HuH-7 (cell line): ENCODE measurements at regions not wholly inside any gene's neighbourhood (a gene's known extent, or its start where the extent isn't known, plus 50 kb on each side); places are given as distances from the start of the nearest gene placed in this dataset.
"Not testable (repeated sequence)": the region's sequence is repeated elsewhere in the genome, so short reads cannot be mapped to it uniquely, and the experiment has no call there.

ENCODE experiments used
- DNase-seq: peaks from one replicate; pipeline ENCODE4 v3.0.0; 2011; ENCODE audit warnings: low spot score

DNA sequence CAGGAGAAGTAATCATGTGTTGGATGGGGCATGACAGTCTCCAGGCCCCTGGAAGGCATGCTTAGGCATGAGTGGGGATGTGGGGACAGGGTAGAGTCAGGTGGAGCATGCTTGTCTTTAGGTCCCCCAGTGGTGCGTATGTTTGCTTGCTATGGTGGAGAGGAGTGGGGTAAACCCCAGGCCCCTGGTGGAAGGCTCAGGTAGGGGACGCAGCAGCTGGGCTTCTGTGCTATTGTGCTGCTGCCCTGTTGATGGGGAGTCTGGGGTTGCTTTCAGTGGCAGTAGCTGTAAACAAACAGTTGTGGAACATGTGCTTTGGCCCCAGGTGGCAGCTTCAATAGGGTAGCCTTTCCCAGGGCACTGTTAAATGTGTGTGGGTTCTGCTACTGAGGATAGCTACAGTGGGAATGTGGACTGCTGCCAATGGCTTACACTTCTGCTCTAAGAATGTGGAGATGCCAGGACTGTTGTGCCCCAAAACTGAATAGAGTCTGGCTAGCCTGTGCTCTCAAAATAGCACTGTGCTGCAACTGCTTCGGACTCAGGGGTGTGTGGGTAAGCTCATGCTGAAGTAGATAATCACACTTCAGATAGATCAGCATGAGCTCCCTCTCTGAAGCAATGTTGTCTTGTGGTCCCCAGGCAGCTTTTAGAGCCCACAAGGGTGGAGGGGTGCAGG, 1257.3 kb downstream of the DIAPH3 start:
- no peak for DNase-seq

- no peak for DNase-seq
These were observed 1256.4 kb downstream of the DIAPH3 start for GRCh38 chr13:58907347-58907746.

DNA sequence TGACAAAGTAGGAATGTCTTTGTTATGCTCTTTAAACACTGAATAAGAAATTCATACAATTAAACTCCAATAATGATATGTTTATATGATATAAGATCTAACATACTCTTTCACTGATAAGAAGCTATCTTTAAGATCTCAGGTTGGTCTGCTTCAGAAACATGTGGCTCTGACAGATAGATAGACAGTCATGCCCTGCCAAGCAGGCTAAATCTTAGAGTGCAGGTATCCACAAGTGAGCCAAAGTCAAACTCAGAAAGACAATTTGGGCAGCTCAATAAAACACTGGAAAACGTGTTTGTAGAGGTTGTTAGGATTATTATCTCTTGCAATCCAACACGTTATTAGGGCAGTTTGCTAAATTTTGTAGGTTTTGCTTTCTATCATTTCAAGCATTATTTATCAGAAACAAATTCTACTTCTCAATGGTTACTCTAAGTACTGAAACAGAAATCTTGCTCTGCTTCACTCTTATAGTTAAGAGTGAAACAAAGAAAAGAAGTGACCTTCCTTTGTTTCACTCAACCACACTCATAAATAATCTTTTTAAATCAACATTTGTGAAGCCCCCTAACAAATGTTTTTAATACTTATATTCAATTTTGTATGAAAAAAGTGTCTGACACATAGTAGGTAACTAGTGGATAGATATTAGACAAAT, 1255.6 kb downstream of the DIAPH3 start:
- no peak for DNase-seq

GRCh38 chr13:58919551-58919950, 1244.2 kb downstream of the DIAPH3 start:
- DNase-seq: no peak

- no peak for DNase-seq
These were observed 1242.6 kb downstream of the DIAPH3 start for GRCh38 chr13:58921129-58921528.

DNA sequence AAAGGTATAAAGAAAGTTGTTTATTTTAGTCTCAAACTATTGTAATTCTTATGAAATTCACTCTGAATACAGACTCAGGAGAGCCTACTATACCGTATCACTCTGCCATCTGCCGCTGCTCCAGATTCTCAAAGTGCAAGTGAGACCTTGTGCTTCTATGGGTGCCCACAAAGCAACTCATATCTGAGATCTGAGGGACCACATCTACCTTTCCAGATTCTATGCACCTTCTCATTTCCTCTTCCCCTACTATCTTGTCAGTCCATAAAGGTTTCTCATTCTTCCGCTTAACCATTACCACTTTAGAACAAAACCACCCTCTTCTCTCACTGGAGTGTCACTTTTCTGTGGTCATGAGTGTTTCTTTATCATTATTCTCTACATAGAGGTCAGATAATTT, 1236.9 kb downstream of the DIAPH3 start:
- no peak for DNase-seq

DNA sequence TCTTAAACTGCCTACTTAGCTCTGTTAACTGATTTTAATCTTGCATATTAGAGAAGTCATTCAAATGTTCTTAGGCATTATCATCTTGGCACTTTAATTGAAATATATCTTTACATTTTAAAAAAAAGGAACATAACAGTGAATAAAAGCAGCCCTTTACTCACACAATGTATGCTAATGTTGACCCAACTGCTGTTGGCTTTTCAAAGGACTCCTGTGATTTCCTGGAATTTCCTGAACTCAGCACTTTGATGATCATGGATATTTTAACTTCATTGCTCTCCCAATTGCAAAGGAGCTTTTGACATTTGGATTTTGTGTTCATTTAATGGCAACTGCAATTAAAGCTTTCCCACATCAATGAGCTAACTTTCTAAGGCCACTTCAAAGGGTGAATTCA, 1230.3 kb downstream of the DIAPH3 start:
- DNase-seq: no peak

DNA sequence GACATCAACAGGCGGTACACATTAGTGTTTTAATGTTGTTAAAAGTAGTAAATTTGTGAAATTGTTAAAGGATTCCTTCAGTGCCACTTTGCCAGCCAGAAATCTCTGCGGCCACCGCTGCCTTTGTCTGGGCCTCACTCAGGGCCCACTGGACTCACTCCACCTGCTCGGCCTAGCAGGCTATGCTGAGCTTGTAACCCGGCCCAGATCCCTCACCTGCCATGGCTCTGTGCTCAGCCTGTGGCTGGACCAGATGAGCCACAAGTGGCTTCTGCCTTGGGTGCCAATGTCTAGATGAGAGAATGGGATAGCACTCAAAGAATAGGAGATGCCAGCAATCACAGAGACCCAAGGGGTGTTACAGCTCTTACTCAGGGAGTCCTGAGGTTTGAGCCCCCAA, 1228.0 kb downstream of the DIAPH3 start:
- DNase-seq: no peak

DNA sequence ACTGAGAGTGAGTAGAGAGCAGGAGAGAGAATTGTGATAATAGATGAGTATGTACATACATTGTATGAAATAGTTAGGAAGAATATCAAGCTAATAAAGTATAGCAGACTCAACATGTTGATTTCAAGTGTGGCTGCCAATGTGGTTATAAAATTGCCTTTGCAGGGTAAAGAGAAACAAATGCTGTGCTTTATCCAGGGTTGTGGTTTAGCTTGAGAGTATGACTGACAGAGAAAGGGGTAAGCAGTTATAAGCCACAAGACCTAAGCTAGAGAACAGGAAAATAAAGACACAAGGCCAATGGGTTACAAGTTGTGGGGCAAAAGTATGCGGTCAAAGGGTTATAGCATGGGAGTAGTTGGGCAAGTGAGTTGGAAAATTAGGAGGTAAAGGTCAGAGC, 1217.5 kb downstream of the DIAPH3 start:
- no peak for DNase-seq

GRCh38 chr13:58949646-58950045, 1214.1 kb downstream of the DIAPH3 start:
- DNase-seq: no peak

DNA sequence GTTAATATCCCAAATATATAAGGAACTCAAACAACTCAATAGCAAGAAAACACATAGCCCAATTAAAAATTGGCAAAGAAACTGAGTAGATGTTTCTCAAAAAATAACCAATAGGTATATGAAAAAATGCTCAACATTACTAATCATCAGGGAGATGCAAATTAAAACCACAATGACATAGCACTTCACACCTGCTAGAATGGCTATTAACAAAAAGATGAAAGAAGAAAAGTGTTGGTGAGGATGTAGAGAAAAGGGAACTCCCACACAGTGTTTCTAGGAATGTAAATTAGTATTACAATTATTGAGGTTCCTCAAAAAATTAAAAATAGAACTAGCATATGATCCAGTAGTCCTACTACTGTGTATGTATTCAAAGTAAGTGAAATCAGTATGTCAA, 1212.8 kb downstream of the DIAPH3 start:
- no peak for DNase-seq

DNA sequence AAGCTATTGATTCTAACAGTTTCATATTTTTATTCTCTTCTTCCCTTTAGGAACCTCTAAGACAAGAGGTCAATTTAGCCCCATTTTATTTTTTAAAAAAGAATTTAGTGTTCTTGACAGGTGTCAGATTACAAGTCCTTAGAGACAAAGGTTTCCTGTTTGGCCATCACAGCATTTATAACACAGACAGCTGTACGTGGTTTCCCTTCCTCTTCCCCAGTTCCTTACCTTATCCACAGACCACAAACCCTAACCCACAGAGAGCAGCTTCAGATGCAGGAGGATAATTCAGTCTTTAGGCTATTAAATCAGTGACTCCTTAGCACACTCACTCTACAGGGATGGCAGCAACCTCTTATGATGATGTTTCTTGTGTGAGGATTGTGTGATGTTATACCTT, 1210.1 kb downstream of the DIAPH3 start:
- no peak for DNase-seq

- no peak for DNase-seq
These were observed 1208.0 kb downstream of the DIAPH3 start for GRCh38 chr13:58955546-58956385.

- not testable (repeated sequence) for DNase-seq
These were observed 1205.6 kb downstream of the DIAPH3 start for GRCh38 chr13:58958097-58958496.

- DNase-seq: no peak
These were observed 1202.8 kb downstream of the DIAPH3 start for GRCh38 chr13:58960888-58961287.

DNA sequence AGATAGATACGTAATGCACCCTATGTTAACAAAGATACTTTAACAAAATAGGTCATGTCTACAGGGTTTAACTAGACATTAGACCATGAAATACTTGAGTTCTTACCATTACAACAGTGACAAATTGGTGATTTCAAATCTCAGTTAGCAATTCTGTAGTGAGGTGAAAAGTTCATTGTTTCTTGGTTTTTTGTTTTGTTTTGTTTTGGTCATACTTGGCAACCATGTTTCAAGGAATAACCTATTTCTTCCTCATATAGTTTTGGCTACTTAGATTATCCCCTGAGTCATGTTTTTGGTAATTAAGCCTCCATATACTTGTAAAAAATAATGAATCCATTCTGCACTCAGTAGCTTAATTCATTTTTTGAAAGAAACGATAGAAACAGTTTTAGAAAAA, 1200.4 kb downstream of the DIAPH3 start:
- DNase-seq: no peak

GRCh38 chr13:58964048-58964447, 1199.7 kb downstream of the DIAPH3 start:
- no peak for DNase-seq

GRCh38 chr13:58977085-58977484, 1186.6 kb downstream of the DIAPH3 start:
- no peak for DNase-seq

GRCh38 chr13:58978331-58978730, 1185.4 kb downstream of the DIAPH3 start:
- DNase-seq: no peak

- no peak for DNase-seq
These were observed 1183.9 kb downstream of the DIAPH3 start for GRCh38 chr13:58979851-58980250.

DNA sequence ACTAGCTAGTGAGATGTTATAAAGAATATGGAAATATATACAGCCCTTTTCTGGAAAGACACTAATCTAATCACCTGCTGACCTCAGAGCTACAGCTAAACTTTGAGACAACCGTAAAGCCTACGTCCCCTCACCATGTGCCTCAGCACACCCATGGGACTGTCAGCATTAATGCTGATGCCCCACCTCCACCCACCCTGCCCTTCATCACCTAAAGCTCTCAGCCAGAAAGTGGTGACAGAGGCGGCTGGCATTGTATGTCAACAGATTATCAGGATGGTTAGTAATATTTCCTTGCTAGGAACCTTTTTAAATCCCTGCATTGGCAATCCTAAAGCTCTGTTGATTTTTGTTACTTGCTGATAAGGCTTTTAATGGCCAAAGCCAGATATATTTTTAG, 1177.9 kb downstream of the DIAPH3 start:
- no peak for DNase-seq

DNA sequence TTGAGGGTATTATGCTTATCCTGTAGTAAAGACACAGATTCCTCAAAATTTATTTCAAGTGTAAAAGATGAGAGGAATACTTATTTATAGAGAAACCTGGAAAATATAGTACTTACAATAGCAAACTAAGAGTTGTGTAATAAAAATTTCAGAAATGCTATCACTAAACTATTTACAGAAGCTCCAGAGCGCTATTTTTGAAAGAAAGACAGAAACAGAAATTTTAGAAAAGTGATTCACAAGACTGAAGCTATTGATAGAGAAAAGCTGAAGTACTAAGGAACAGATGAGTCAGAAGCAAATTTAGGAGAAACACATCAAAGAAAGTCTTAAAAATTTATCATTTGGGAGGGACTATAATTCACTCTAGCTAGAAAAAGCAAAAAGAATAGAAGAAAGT, 1174.2 kb downstream of the DIAPH3 start:
- no peak for DNase-seq

DNA sequence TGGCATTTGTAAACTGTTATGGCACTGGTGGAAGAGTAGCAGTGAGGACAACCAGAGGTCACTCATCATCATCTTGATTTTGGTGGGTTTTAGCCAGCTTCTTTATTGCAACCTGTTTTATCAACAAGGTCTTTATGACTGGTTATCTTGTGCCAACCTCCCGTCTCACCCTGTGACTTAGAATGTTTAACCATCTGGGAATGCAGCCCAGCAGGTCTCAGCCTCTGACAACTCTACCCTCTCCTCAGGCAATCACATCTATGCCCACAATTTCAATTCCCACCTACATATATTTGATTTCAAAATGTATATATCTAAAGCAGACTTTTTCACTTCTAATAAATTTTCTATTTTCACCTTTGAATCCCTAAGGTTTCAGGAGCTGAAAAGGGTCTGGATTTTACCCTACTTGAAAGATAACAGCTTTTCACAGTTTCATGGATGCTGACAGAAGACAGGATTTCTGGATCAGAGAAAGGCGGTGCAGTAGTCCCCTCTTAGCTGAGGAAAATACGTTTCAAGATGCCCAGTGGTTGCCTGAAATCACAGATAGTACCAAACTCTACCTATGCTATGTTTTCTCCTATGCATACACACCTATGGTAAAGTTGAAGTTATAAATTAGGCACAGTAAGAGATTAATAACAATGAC, 1171.8 kb downstream of the DIAPH3 start:
- no peak for DNase-seq
